GM12891 (cell line): ENCODE measurements at regions not wholly inside any gene's neighbourhood (a gene's known extent, or its start where the extent isn't known, plus 50 kb on each side); places are given as distances from the start of the nearest gene placed in this dataset.

Experiments used
- PAX5 ChIP-seq: IDR thresholded peaks from 2 replicates; pipeline ENCODE4 v1.6.1; 2011; ENCODE audit warnings: low read length, moderate library complexity, mild to moderate bottlenecking; ENCODE audit not compliant: insufficient read depth, severe bottlenecking
- POLR2A ChIP-seq: IDR thresholded peaks from 2 replicates; pipeline ENCODE4 v1.6.1; 2011; ENCODE audit warnings: low read depth, low read length, control low read depth
- POLR2AphosphoS5 ChIP-seq: IDR thresholded peaks from 2 replicates; pipeline ENCODE4 v1.6.1; 2011; ENCODE audit warnings: low read depth, low read length, control low read depth
- POU2F2 ChIP-seq: IDR thresholded peaks from 2 replicates; pipeline ENCODE4 v1.6.1; 2011; ENCODE audit warnings: low read depth, mild to moderate bottlenecking, control low read depth, low read length, moderate library complexity
- SPI1 ChIP-seq: IDR thresholded peaks from 2 replicates; pipeline ENCODE4 v1.6.1; 2011; ENCODE audit warnings: low read depth, low read length, control low read depth
- TAF1 ChIP-seq: IDR thresholded peaks from 2 replicates; pipeline ENCODE4 v1.6.1; 2011; ENCODE audit warnings: low read depth, low read length, control low read depth

DNA sequence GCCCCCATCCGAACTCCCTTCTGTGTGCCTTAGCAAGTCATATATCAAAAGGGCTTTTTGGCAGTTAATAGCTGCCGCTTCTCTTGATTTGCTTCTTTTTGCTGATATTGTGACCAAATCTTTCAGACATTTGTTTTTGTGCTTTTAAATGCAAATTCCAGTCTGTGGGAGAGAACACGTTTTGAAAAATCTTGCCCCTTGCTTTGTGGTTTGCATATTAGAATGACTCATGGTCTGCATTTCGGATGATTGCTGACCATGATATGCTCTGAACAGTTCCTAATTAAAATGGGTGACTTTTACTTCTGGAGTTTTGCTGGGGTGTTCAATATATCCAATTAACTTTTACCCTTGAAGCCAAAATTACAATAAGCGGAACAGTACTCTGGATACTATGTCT is 58.2 kb upstream of the ST6GAL2 start:
- TF ChIP-seq TAF1 = no peak
- TF ChIP-seq POLR2A = no peak
- TF ChIP-seq POLR2AphosphoS5 = no peak
- TF ChIP-seq PAX5 = no peak
- no peak for TF ChIP-seq SPI1
- no peak for TF ChIP-seq POU2F2
